Activated CD8-positive, alpha-beta T cell treated with anti-CD3 and anti-CD28 coated beads, Interleukin-2, amount 10 ng/mL, durations not matched to agents 7 days and 5 days (primary cell): ENCODE measurements at regions not wholly inside any gene's neighbourhood (a gene's known extent, or its start where the extent isn't known, plus 50 kb on each side); places are given as distances from the start of the nearest gene placed in this dataset.
"Not testable (repeated sequence)": the region's sequence is repeated elsewhere in the genome, so short reads cannot be mapped to it uniquely, and the experiment has no call there.

Experiments
- ATAC-seq: fragments of 150-1000 bp; cut with Tn5 transposase; one replicate; pipeline ENCODE4 v1.10.0; 2021; ENCODE audit warnings: moderate library complexity
- CTCF ChIA-PET: fragments of 350-600 bp; sonication (Branson Sonifier 250); formaldehyde crosslinking; loops from one replicate; lab custom pipeline; 2021; ENCODE audit warnings: antibody characterized with exemption; lab: Charles Lee
- POLR2A ChIA-PET: fragments of 350-600 bp; sonication (Branson Sonifier 250); formaldehyde crosslinking; loops from one replicate; lab custom pipeline; 2021; ENCODE audit warnings: antibody characterized with exemption; lab: Charles Lee
- DNase-seq: peaks from one replicate; pipeline ENCODE4 v3.0.0-alpha.2; 2020
- H3K27ac Mint-ChIP-seq: one replicate; pipeline ENCODE4 v1.8.0; 2021; ENCODE audit warnings: mild to moderate bottlenecking, mixed read lengths
- H3K27me3 Mint-ChIP-seq: one replicate; pipeline ENCODE4 v1.8.0; 2021; ENCODE audit warnings: low read depth, mixed read lengths
- H3K36me3 Mint-ChIP-seq: one replicate; pipeline ENCODE4 v1.8.0; 2021; ENCODE audit warnings: low read depth, mixed read lengths
- H3K4me1 Mint-ChIP-seq: one replicate; pipeline ENCODE4 v1.8.0; 2021; ENCODE audit warnings: low read depth, mixed read lengths
- H3K4me3 Mint-ChIP-seq: one replicate; pipeline ENCODE4 v1.8.0; 2021; ENCODE audit warnings: mild to moderate bottlenecking, mixed read lengths
- H3K9me3 Mint-ChIP-seq: one replicate; pipeline ENCODE4 v1.8.0; 2022; ENCODE audit warnings: mixed read lengths; ENCODE audit not compliant: insufficient read depth

DNA sequence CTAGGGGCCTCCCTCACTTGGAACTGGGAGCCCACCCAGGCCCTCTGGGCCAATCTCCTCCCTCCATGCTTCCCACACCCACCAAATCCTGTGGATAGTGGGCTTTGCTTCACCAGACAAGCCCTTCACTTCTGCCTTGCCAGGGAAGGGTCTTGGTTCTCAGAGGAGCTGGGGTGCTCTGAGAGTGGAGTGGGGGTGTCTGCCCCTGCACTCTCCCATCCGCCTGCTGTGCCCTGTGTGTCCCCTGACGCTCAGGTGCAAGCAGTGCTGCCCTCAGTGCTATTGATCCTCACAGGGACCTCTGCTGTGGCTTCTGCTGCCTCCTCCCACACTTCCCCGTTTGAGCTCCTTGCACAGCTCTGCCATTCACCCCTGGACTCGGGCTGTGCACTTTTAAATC, 117.3 kb upstream of the NKX1-1 start:
- ChIA-PET POLR2A (no interaction called here), CTCF (no interaction called here)
- Mint-ChIP-seq H3K4me1 (no peaks in the 10 kb centered on the region), H3K4me3 (no peak overlapping the region), H3K27ac (no peak overlapping the region), H3K36me3 (no peaks in the 10 kb centered on the region), H3K27me3 (peaks cover 11% of the 10 kb centered on the region), H3K9me3 (no peaks in the 10 kb centered on the region)
- DNase-seq (no peak), ATAC-seq (no peak)

DNA sequence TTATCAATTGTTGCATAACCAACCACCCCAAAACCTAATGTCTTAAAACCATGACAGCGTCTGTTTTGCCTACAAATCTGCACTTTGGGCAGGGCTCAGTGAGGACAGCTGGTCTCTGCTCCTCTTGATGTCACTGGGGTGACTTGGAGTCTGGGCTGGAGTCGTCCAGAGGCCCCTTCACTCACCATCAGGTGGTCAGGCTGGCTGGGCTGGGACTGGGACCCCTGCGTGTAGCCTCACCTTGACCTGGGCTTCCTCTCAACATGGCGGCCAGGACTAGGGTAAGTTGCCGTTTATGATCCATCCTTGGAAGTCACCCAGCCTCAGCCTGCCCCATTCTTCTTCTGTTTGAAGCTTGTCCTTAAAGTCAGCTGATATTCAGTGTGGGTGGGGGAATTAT, 116.8 kb upstream of the NKX1-1 start:
- Mint-ChIP-seq H3K4me1 (no peaks in the 10 kb centered on the region), H3K36me3 (no peaks in the 10 kb centered on the region), H3K27me3 (peaks cover 11% of the 10 kb centered on the region), H3K27ac (no peak overlapping the region), H3K4me3 (no peak overlapping the region), H3K9me3 (no peaks in the 10 kb centered on the region)
- no peak for ATAC-seq
- ChIA-PET POLR2A (no interaction called here), CTCF (no interaction called here)
- DNase-seq: no peak

DNA sequence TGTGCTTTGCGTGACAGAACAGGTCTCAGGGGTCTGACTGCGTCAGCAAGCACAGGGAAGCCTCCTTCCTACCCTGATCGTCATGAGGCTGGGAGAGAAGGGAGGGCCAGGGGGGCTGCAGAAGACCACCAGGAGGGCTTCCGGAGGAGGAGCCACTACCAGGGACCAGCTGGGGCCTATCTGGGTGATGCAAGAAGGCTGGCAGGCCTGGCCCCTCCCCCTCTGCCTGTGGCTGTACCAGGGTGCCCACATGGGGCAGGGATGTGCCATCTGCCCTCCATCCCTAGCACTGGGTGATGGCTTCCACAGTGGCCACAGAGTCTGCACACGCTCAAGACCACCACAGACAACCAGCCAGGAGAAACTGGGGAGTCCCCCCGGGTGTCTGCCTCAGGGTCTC, 116.4 kb upstream of the NKX1-1 start:
- Mint-ChIP-seq H3K36me3 (no peaks in the 10 kb centered on the region), H3K4me1 (no peaks in the 10 kb centered on the region), H3K9me3 (no peaks in the 10 kb centered on the region), H3K27ac (no peak overlapping the region), H3K27me3 (peaks cover 9% of the 10 kb centered on the region), H3K4me3 (no peak overlapping the region)
- POLR2A ChIA-PET: no interaction called here
- ATAC-seq (no peak), DNase-seq (no peak)
- CTCF ChIA-PET: no interaction called here

DNA sequence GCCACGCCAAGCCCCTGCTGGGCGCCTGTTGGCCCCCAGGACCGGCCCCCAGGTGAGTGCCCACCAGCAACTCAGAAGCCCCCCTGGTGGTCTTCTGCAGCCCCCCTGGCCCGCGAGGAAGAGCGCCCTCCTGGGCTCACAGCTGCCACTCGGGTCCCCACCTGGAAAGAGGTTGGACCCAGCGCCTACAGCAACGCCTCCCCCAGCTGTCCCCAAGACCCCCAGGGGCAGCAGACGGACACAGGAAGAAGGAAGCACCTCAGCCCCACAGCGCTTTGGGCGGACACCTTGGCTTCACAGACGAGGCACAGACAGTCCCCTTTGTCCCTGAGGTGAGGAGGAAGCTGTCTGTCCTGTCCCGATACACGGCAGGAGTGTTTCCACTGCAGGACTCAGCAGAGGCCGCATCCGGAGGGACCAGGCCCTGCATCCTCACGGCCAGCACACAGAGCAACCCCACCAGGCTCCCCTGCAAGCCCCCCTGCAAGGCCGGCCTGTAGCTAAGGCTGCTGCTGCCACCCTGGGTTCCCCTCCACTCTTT, 115.6 kb upstream of the NKX1-1 start:
- POLR2A ChIA-PET: no interaction called here
- H3K9me3 Mint-ChIP-seq: no peaks in the 10 kb centered on the region
- no peaks in the 10 kb centered on the region for H3K4me1 Mint-ChIP-seq
- H3K4me3 Mint-ChIP-seq: no peak overlapping the region
- no peak for ATAC-seq
- DNase-seq: no peak
- peaks cover 5% of the 10 kb centered on the region for H3K27me3 Mint-ChIP-seq
- no peaks in the 10 kb centered on the region for H3K36me3 Mint-ChIP-seq
- CTCF ChIA-PET: no interaction called here
- no peak overlapping the region for H3K27ac Mint-ChIP-seq

DNA sequence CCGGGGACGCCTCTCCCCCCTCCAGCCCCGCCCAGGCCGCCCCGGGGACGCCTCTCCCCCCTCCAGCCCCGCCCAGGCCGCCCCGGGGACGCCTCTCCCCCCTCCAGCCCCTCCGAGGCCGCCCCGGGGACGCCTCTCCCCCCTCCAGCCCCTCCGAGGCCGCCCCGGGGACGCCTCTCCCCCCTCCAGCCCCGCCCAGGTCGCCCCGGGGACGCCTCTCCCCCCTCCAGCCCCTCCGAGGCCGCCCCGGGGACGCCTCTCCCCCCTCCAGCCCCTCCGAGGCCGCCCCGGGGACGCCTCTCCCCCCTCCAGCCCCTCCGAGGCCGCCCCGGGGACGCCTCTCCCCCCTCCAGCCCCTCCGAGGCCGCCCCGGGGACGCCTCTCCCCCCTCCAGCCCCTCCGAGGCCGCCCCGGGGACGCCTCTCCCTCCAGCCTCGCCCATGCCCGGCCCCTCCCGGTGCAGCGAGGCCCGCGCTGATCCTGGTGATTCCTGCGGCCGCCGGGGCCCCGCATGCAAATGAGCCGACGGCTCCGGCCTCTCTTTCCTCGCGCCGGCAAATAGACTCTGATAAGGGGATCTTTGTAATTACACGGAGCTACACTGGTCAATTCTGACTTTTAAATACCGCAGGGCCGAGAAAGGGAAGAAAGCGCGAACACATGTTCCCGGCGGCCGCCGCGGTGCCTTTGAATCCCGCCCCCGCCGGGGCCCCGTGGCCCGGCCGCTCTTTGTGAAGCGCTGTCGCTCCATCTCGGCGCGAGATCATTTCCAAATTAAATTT, 114.7 kb upstream of the NKX1-1 start:
- H3K9me3 Mint-ChIP-seq, H3K4me3 Mint-ChIP-seq, POLR2A ChIA-PET, DNase-seq, ATAC-seq, H3K27ac Mint-ChIP-seq, CTCF ChIA-PET, H3K27me3 Mint-ChIP-seq, H3K36me3 Mint-ChIP-seq, H3K4me1 Mint-ChIP-seq: not testable (repeated sequence)

DNA sequence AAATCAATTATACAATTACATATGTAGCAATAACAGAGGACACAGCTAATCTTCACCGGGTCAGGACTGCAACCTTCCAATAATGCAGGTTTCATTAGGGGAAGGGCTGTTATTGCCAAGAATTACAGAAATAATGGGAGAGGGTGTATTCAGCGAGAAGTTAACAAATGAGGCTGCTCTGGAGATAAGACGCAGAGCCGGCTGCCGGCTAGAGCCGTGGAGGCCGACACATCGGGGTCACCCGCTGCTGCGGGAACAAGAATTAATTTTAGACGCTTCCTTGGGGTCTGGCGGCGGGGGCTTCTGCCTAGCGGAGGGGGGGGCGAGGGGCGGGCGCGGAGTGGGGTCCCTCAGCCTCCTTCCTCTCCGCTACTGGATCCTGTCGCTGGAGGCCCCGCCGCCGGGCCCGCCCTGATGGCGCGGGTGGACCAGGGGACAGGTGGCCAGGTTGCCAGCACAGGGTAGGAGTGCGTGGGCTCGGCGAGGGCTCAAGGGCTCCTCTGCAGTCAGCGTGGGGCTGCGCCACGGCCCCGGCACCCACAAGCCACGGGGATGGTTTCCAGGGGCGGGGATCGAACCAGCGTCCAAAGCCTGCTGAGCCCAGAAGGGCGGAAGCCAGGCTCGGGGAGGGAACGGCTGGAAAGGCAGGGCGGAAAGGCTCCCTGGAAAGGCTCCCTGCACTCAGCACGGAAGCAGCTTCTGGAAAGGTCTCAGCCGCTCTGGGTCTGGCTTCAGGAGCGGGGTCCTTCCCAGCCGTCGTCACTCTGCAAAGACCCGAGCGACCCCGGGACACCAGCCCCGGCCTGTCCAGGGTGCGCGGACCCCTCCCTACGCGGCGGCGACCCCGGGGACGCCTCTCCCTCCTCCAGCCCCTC, 113.8 kb upstream of the NKX1-1 start:
- Mint-ChIP-seq H3K27ac (no peak overlapping the region), H3K9me3 (no peaks in the 10 kb centered on the region), H3K27me3 (peaks cover 3% of the 10 kb centered on the region), H3K4me3 (no peak overlapping the region), H3K4me1 (no peaks in the 10 kb centered on the region), H3K36me3 (no peaks in the 10 kb centered on the region)
- no peak for ATAC-seq
- POLR2A ChIA-PET: no interaction called here
- no peak for DNase-seq
- CTCF ChIA-PET: no interaction called here

DNA sequence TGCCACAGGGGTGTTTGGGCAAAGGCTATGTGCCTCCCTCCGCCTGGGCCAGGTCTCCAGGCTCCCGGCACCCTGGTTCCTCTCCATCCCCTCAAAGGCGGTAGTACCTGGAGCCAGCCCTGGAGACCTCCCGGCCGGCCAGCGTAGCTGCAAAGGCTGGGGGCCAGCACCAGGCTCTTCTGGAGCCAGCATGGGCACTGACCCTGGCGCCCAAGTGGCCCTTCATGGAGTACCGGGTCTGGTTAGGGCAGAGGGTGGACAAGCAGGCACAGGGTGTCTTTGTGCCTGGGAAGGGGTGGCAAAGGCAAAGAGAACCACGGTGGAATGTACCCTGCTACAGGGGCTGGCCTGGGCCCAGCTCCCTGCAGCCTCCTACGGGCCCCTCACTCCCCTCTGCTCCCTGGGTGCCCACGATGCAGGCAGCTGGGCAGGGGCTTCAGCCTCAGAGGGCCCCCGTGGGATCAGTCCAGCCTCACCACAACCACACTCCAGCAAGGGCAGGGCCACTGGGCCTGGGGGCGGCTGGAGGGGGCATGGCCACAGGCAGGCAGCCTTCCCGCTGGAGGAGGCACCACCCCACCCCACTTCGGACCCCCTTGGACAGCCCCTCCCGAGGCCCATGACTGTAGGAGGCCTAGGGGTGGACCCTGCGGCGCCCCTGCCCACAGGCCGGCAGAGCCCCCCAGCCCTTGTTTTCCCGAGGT, 112.9 kb upstream of the NKX1-1 start:
- Mint-ChIP-seq H3K9me3 (no peaks in the 10 kb centered on the region), H3K4me3 (no peak overlapping the region), H3K27me3 (peaks cover 3% of the 10 kb centered on the region), H3K4me1 (no peaks in the 10 kb centered on the region), H3K27ac (no peak overlapping the region), H3K36me3 (no peaks in the 10 kb centered on the region)
- ATAC-seq: no peak
- ChIA-PET CTCF (no interaction called here), POLR2A (no interaction called here)
- DNase-seq: no peak

DNA sequence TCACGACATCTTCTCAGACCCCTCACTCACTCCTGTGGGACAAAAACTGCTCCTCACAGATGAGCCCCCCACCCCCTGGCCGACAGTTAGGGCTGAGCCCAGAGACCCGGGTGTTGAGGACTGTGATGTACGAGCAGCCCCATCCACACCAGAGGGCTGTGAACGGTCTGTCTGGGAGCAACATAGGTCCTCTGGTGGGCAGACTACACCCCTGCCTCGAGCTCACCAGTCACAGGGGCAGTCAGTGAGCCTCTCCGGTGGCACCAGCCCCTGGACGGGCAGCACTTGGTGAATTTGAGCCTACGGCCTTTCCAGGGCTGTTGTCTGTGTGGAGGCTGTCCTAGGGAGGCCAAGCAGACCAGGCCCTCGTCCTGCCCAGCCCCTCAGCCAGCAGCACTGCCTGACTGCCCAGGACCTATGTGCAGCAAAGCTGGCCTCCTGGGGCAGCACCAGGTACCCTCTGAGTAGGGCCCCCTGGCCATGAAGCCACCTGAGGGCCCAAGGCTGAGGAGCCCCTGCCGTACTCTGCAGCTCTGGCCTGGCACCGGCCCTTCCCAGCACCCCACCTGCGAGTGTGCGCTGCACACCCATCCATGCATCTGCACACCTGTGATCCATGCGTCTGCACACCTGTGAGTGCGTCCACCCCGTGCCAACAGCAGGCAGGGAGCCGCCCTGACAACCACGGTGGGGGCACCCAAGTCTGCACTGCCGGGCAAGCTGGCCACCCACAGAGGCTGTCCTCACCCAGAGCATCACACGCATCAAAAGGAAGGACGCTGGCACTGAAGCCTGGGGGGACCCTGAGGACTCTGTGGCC, 111.6 kb upstream of the NKX1-1 start:
- ATAC-seq: no peak
- ChIA-PET CTCF (no interaction called here), POLR2A (no interaction called here)
- H3K27ac Mint-ChIP-seq: no peak overlapping the region
- H3K4me1 Mint-ChIP-seq: no peaks in the 10 kb centered on the region
- H3K36me3 Mint-ChIP-seq: no peaks in the 10 kb centered on the region
- peaks cover 3% of the 10 kb centered on the region for H3K27me3 Mint-ChIP-seq
- no peak for DNase-seq
- H3K9me3 Mint-ChIP-seq: no peaks in the 10 kb centered on the region
- no peak overlapping the region for H3K4me3 Mint-ChIP-seq

DNA sequence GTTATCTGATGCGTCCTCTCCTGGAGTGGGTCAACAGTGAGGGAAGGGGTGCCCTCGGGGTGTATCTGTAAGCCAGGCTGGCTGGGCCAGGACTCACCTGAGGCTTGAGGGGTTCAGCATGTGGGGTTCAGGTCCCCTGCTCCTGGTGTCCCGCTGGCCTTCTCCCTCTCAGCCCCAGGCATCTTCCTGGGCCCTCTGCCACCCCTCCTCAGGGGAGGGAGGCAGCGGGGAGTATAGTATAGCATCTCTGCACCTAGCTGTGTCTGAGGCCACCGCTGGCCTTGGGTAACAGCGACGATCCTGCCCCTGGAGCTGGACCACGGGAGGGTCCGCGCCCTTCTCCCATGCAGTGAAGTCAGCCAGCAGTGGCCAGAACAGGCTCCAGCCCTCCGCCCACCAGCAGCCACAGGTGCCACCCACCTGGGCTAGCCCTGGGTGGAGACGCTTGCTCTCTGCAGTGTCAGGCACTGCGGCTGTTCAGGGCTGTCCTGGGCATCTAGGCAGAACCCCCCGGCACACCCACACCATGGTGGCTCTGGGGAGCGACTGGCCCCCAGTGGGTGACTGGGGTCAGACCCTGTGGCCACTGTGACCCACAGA, 110.7 kb upstream of the NKX1-1 start:
- POLR2A ChIA-PET: no interaction called here
- ATAC-seq: no peak
- CTCF ChIA-PET: no interaction called here
- DNase-seq: no peak
- Mint-ChIP-seq H3K4me1 (no peaks in the 10 kb centered on the region), H3K9me3 (no peaks in the 10 kb centered on the region), H3K4me3 (no peak overlapping the region), H3K36me3 (no peaks in the 10 kb centered on the region), H3K27me3 (no peaks in the 10 kb centered on the region), H3K27ac (no peak overlapping the region)

DNA sequence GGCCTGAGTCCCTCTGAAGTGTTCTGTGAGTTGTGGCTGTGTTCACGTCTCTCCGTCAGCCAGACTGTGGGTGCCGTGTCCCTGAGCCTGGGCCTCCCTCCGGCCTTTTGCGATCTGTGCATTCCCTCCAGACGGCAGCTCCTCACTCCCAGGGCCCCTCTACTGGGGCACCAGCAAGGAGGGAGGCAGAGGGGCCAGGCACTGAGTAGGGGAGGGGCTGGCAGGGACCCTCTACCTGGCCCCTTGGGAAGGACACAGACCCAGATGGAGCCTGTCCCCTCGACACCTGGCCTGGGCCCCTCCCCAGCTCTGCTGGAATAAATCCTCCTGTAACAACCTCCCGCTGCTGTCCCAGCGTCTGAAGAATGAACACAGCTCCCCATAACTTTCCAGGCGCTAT, 110.0 kb upstream of the NKX1-1 start:
- Mint-ChIP-seq H3K27me3 (peaks cover 3% of the 10 kb centered on the region), H3K4me3 (no peak overlapping the region), H3K4me1 (no peaks in the 10 kb centered on the region), H3K36me3 (no peaks in the 10 kb centered on the region), H3K9me3 (no peaks in the 10 kb centered on the region), H3K27ac (no peak overlapping the region)
- DNase-seq: no peak
- no peak for ATAC-seq
- POLR2A ChIA-PET: no interaction called here
- CTCF ChIA-PET: no interaction called here

DNA sequence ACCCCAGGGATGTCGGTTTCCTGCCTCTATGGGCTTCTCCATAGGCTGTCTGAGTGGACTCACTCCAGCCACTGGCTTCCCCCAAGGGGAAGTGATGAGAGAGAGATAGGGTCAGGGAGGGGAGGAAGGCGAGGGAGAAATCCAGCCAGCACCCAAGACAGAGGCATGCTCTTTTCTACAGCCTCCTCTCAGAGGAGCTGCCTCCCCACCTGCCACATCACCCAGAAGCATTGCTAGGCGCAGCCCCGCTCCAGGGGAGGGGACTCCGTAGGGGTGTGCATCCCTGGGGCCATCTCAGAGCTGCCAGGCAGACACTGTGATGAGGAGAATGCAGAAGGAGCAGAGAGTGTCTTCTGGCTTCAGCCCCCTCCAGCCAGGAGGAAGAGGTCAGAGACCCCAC, 109.5 kb upstream of the NKX1-1 start:
- Mint-ChIP-seq H3K4me1 (no peaks in the 10 kb centered on the region), H3K36me3 (no peaks in the 10 kb centered on the region), H3K27ac (no peak overlapping the region), H3K27me3 (peaks cover 3% of the 10 kb centered on the region), H3K9me3 (no peaks in the 10 kb centered on the region), H3K4me3 (no peak overlapping the region)
- DNase-seq (no peak), ATAC-seq (no peak)
- ChIA-PET CTCF (no interaction called here), POLR2A (no interaction called here)
